Caco-2 (cell line): ENCODE measurements at regions not wholly inside any gene's neighbourhood (a gene's known extent, or its start where the extent isn't known, plus 50 kb on each side); places are given as distances from the start of the nearest gene placed in this dataset.

ENCODE experiments used
- BruUV-seq: library from RNA; stranded (reverse); fragments of 400-500 nt; replicated peaks from 2 replicates; lab custom pipeline; 2021; lab: Mats Ljungman, UMichigan
- CTCF ChIA-PET: fragments of 300-600 bp; sonication (Branson Sonifier 250); formaldehyde crosslinking; loops from one replicate; lab custom pipeline; 2022; ENCODE audit warnings: antibody characterized with exemption; lab: Charles Lee
- POLR2A ChIA-PET: fragments of 300-600 bp; sonication (Branson Sonifier 250); formaldehyde crosslinking; loops from one replicate; lab custom pipeline; 2022; ENCODE audit warnings: antibody characterized with exemption; lab: Charles Lee
- DNase-seq, 2 experiments: peaks; one replicate each; pipeline versions ENCODE4 v3.0.0 to v3.0.0-alpha.2; 2020 to 2022
- H3K27me3 ChIP-seq: replicated peaks from 2 replicates; pipeline ENCODE4 v1.6.0; 2011; ENCODE audit warnings: low read length; ENCODE audit not compliant: control insufficient read depth, insufficient read depth
- H3K36me3 ChIP-seq: 2 replicates; pipeline ENCODE4 v1.5.1; 2011; ENCODE audit warnings: low read length; ENCODE audit not compliant: control insufficient read depth, insufficient read depth
- H3K4me1 ChIP-seq: fragments of 250-450 bp; sonication (Bioruptor Pico); 2 replicates; pipeline ENCODE4 v1.5.1; 2020; ENCODE audit warnings: mild to moderate bottlenecking
- H3K4me3 ChIP-seq: 2 replicates; pipeline ENCODE4 v1.5.1; 2011; ENCODE audit warnings: low read depth, mild to moderate bottlenecking, control low read depth, low read length
- H3K9me3 ChIP-seq: fragments of 250-450 bp; sonication (Bioruptor Pico); 2 replicates; pipeline ENCODE4 v1.5.1; 2020; ENCODE audit warnings: mild to moderate bottlenecking, moderate library complexity
- H3K27ac Mint-ChIP-seq: one replicate; pipeline ENCODE4 v1.8.0; 2022; ENCODE audit warnings: mixed read lengths; ENCODE audit not compliant: unreplicated experiment
- H3K27me3 Mint-ChIP-seq: one replicate; pipeline ENCODE4 v1.8.0; 2022; ENCODE audit warnings: mixed read lengths; ENCODE audit not compliant: insufficient read depth, unreplicated experiment
- H3K36me3 Mint-ChIP-seq: one replicate; pipeline ENCODE4 v1.8.0; 2022; ENCODE audit warnings: mild to moderate bottlenecking, mixed read lengths; ENCODE audit not compliant: insufficient read depth, unreplicated experiment
- H3K4me1 Mint-ChIP-seq: one replicate; pipeline ENCODE4 v1.8.0; 2022; ENCODE audit warnings: low read depth, mixed read lengths; ENCODE audit not compliant: unreplicated experiment
- H3K4me3 Mint-ChIP-seq: one replicate; pipeline ENCODE4 v1.8.0; 2022; ENCODE audit warnings: mild to moderate bottlenecking, moderate library complexity, mixed read lengths; ENCODE audit not compliant: unreplicated experiment
- H3K9me3 Mint-ChIP-seq: one replicate; pipeline ENCODE4 v1.8.0; 2022; ENCODE audit warnings: mixed read lengths; ENCODE audit not compliant: unreplicated experiment
- CTCF ChIP-seq, 2 experiments: fragments of 200-600 bp in 1 of 2; IDR thresholded peaks; 1 replicate in 1 of 2; 2 replicates in 1 of 2; pipeline versions ENCODE4 v1.5.1 to v1.8.0; 2011 to 2022; ENCODE audit warnings: antibody characterized with exemption in 1 of 2, control low read depth in 1 of 2, inconsistent platforms in 1 of 2, low read depth in 1 of 2, low read length in 1 of 2, mild to moderate bottlenecking in 1 of 2, moderate library complexity in 1 of 2; ENCODE audit not compliant: insufficient read depth in 1 of 2, severe bottlenecking in 1 of 2, unreplicated experiment in 1 of 2
- intact Hi-C: fragments of 100-400 bp; cut with micrococcal nuclease; formaldehyde crosslinking; loops from one replicate; pipeline ENCODE4 v1.10.0; 2022; ENCODE audit not compliant: unreplicated experiment

- Mint-ChIP-seq H3K9me3 (no peaks in the 10 kb centered on the region), H3K27ac (no peak overlapping the region), H3K4me1 (no peaks in the 10 kb centered on the region), H3K27me3 (no peaks in the 10 kb centered on the region), H3K36me3 (no peaks in the 10 kb centered on the region), H3K4me3 (no peak overlapping the region)
- intact Hi-C loops = no loop called here
- TF ChIP-seq CTCF (IDR thresholded peaks at IDR 0.05; ENCODE audit: insufficient read depth in 1 of 2, low read depth in 1 of 2, low read length in 1 of 2, severe bottlenecking in 1 of 2, unreplicated experiment in 1 of 2) = no peak
- ChIA-PET POLR2A (no interaction called here), CTCF (no interaction called here)
- H3K27me3 ChIP-seq = no peaks in the 10 kb centered on the region
- H3K4me3 ChIP-seq = no peak overlapping the region
- no peaks in the 10 kb centered on the region for H3K36me3 ChIP-seq
- no peaks in the 10 kb centered on the region for H3K4me1 ChIP-seq
- no peak for DNase-seq
- no TSS peak for BruUV-seq
- no peaks in the 10 kb centered on the region for H3K9me3 ChIP-seq
These were observed 215.1 kb downstream of the ERMARD start for GRCh38 chr6:169966312-169967181.

- no peak for DNase-seq
- BruUV-seq = no TSS peak
- no peaks in the 10 kb centered on the region for H3K27me3 ChIP-seq
These were observed 214.4 kb downstream of the ERMARD start for GRCh38 chr6:169965657-169966311.

GRCh38 chr6:169965239-169965638, 213.8 kb downstream of the ERMARD start:
- POLR2A ChIA-PET = no interaction called here
- no peaks in the 10 kb centered on the region for H3K4me1 Mint-ChIP-seq
- Histone ChIP-seq H3K36me3 (no peaks in the 10 kb centered on the region), H3K27me3 (no peaks in the 10 kb centered on the region), H3K9me3 (no peaks in the 10 kb centered on the region), H3K4me3 (no peak overlapping the region), H3K4me1 (no peaks in the 10 kb centered on the region)
- no peak overlapping the region for H3K27ac Mint-ChIP-seq
- CTCF ChIA-PET = no interaction called here
- no TSS peak for BruUV-seq
- no peaks in the 10 kb centered on the region for H3K27me3 Mint-ChIP-seq
- no peaks in the 10 kb centered on the region for H3K36me3 Mint-ChIP-seq
- intact Hi-C loops = no loop called here
- TF ChIP-seq CTCF (IDR thresholded peaks at IDR 0.05; ENCODE audit: insufficient read depth in 1 of 2, low read depth in 1 of 2, low read length in 1 of 2, severe bottlenecking in 1 of 2, unreplicated experiment in 1 of 2) = no peak
- H3K9me3 Mint-ChIP-seq = no peaks in the 10 kb centered on the region
- DNase-seq = no peak
- H3K4me3 Mint-ChIP-seq = no peak overlapping the region

More at GRCh38 chr6:169965657-169966311, 214.4 kb downstream of the ERMARD start:
- Histone ChIP-seq H3K4me1 (no peaks in the 10 kb centered on the region), H3K36me3 (no peaks in the 10 kb centered on the region), H3K9me3 (no peaks in the 10 kb centered on the region), H3K4me3 (no peak overlapping the region)
- no peaks in the 10 kb centered on the region for H3K36me3 Mint-ChIP-seq
- no peak overlapping the region for H3K27ac Mint-ChIP-seq
- H3K27me3 Mint-ChIP-seq = no peaks in the 10 kb centered on the region
- no peak for TF ChIP-seq CTCF (IDR thresholded peaks at IDR 0.05; ENCODE audit: insufficient read depth in 1 of 2, low read depth in 1 of 2, low read length in 1 of 2, severe bottlenecking in 1 of 2, unreplicated experiment in 1 of 2)
- H3K4me3 Mint-ChIP-seq = no peak overlapping the region
- H3K4me1 Mint-ChIP-seq = no peaks in the 10 kb centered on the region
- no peaks in the 10 kb centered on the region for H3K9me3 Mint-ChIP-seq
- intact Hi-C loops = no loop called here
- ChIA-PET POLR2A (no interaction called here), CTCF (no interaction called here)
